Endothelial cell (in vitro differentiated cells): ENCODE measurements at regions not wholly inside any gene's neighbourhood (a gene's known extent, or its start where the extent isn't known, plus 50 kb on each side); places are given as distances from the start of the nearest gene placed in this dataset.

Experiments used
- DNase-seq: peaks from one replicate; pipeline ENCODE4 v3.0.0; 2021; ENCODE audit warnings: low spot score
- H3K27ac Mint-ChIP-seq: one replicate; pipeline ENCODE4 v1.8.0; 2021; ENCODE audit warnings: mixed read lengths, inconsistent platforms; ENCODE audit not compliant: unreplicated experiment
- H3K27me3 Mint-ChIP-seq: one replicate; pipeline ENCODE4 v1.8.0; 2021; ENCODE audit warnings: mild to moderate bottlenecking, moderate library complexity, mixed read lengths, inconsistent platforms; ENCODE audit not compliant: unreplicated experiment
- H3K36me3 Mint-ChIP-seq: one replicate; pipeline ENCODE4 v1.8.0; 2021; ENCODE audit warnings: mild to moderate bottlenecking, low read depth, mixed read lengths, inconsistent platforms; ENCODE audit not compliant: unreplicated experiment
- H3K4me1 Mint-ChIP-seq: one replicate; pipeline ENCODE4 v1.8.0; 2021; ENCODE audit warnings: mild to moderate bottlenecking, mixed read lengths, inconsistent platforms; ENCODE audit not compliant: unreplicated experiment
- H3K4me3 Mint-ChIP-seq: one replicate; pipeline ENCODE4 v1.8.0; 2021; ENCODE audit warnings: mild to moderate bottlenecking, mixed read lengths, inconsistent platforms; ENCODE audit not compliant: unreplicated experiment
- H3K9me3 Mint-ChIP-seq: one replicate; pipeline ENCODE4 v1.8.0; 2021; ENCODE audit warnings: mixed read lengths, inconsistent platforms; ENCODE audit not compliant: unreplicated experiment
- CTCF ChIP-seq: fragments of 200-600 bp; sonication (generic); IDR thresholded peaks from one replicate; pipeline ENCODE4 v1.5.0; 2021; ENCODE audit warnings: antibody characterized with exemption; ENCODE audit not compliant: unreplicated experiment

- no peak for TF ChIP-seq CTCF
- H3K9me3 Mint-ChIP-seq = no peaks in the 10 kb centered on the region
- H3K27me3 Mint-ChIP-seq = peaks cover 6% of the 10 kb centered on the region
- H3K4me1 Mint-ChIP-seq = peaks cover 5% of the 10 kb centered on the region
- DNase-seq = no peak
- no peaks in the 10 kb centered on the region for H3K36me3 Mint-ChIP-seq
- H3K27ac Mint-ChIP-seq = no peak overlapping the region
- H3K4me3 Mint-ChIP-seq = no peak overlapping the region
These were observed 167.2 kb upstream of the KCNG1 start for GRCh38 chr20:51189814-51190782.

DNA sequence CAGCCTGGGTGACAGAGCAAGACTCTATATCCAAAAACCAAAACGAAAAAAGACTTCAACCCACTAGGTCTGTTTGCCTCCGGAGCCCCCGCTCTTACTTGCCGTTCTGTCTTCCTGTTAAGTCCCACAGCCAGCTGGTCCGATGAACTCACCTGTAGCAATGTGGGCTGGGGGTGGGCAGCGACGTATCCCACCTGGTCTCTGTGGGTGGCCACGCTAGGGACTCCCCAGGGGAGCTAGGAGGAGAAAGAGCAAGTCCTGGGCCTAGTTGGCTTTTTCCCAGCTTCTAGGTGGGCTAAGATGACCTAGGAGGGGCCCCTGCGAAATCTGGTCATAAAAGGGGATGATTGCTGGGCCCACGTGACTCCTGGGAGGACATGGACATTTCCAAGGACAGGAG lies 166.0 kb upstream of the KCNG1 start:
- no peak overlapping the region for H3K27ac Mint-ChIP-seq

GRCh38 chr20:51187261-51187660 lies 164.4 kb upstream of the KCNG1 start:
- Mint-ChIP-seq H3K4me3 (no peak overlapping the region), H3K4me1 (peaks cover 5% of the 10 kb centered on the region), H3K9me3 (no peaks in the 10 kb centered on the region), H3K27me3 (peaks cover 6% of the 10 kb centered on the region), H3K36me3 (no peaks in the 10 kb centered on the region), H3K27ac (no peak overlapping the region)
- no peak for DNase-seq
- no peak for TF ChIP-seq CTCF

More for the DNA sequence above, 166.0 kb upstream of the KCNG1 start:
- TF ChIP-seq CTCF = no peak
- DNase-seq = no peak
- H3K4me1 Mint-ChIP-seq = peaks cover 5% of the 10 kb centered on the region
- peaks cover 6% of the 10 kb centered on the region for H3K27me3 Mint-ChIP-seq
- no peaks in the 10 kb centered on the region for H3K36me3 Mint-ChIP-seq
- H3K4me3 Mint-ChIP-seq = no peak overlapping the region
- H3K9me3 Mint-ChIP-seq = no peaks in the 10 kb centered on the region

DNA sequence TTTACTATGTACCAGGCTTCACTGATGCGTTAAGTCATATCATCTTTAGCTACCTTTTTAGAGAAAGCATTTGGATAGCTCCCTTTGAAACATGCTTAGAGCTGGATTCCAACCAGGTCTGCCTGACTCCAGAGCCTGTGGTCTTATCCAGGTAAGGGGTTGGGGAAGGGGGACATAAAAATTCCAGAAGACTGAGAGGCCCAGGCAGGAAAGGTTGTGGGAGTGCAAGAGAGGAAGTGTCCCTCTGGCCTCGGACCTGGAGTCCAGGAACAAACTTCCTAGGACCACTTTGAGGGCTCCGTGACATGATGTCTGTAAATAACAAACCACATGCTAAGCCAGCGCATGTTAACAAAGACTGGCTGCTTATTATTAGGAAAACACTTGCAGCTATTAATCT lies 163.0 kb upstream of the KCNG1 start:
- Mint-ChIP-seq H3K4me3 (no peak overlapping the region), H3K27ac (no peak overlapping the region), H3K4me1 (peaks cover 5% of the 10 kb centered on the region), H3K36me3 (no peaks in the 10 kb centered on the region), H3K27me3 (peaks cover 6% of the 10 kb centered on the region), H3K9me3 (no peaks in the 10 kb centered on the region)
- DNase-seq = no peak
- no peak for TF ChIP-seq CTCF

DNA sequence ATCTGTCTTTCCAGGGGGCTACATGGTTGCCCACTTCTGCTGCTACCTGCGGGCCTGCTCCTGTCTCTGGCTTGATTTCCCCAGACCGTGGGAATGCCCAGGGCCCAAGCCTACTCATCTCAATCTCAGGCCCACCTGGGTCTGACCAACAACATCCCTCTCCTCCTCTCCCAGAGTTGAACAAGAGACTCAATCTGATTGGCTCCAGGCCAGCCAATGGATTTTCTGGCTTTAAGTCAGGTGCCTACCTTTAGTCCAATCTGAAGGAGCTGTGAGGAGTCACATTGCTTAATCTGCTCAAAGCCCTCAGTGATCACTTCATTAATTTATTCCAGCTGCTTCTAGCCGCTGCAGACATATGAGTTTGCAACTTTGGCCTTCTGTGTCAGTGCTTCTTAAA lies 162.4 kb upstream of the KCNG1 start:
- Mint-ChIP-seq H3K36me3 (no peaks in the 10 kb centered on the region), H3K27me3 (peaks cover 6% of the 10 kb centered on the region), H3K27ac (no peak overlapping the region), H3K4me3 (no peak overlapping the region), H3K4me1 (peaks cover 5% of the 10 kb centered on the region), H3K9me3 (no peaks in the 10 kb centered on the region)
- DNase-seq = no peak
- no peak for TF ChIP-seq CTCF
